ENCODE measurements at regions not wholly inside any gene's neighbourhood (a gene's known extent, or its start where the extent isn't known, plus 50 kb on each side); places are given as distances from the start of the nearest gene placed in this dataset.

GRCh38 chr4:79638735-79639134 lies 230.7 kb upstream of the GK2 start:
- H3K9ac ChIP-seq (replicated peaks; ENCODE audit: extremely low read depth, insufficient read depth, low read length): no peak overlapping the region
- intact Hi-C loops (cut with micrococcal nuclease): no loop called here
- no TSS peak for BruUV-seq (replicated peaks)
- no peak overlapping the region for H3K4me2 ChIP-seq (ENCODE audit: insufficient read depth, low read length)
- no peaks in the 10 kb centered on the region for H3K4me1 ChIP-seq (ENCODE audit: control insufficient read depth, extremely low read depth, insufficient read depth, low read length)
- H3K27me3 ChIP-seq (ENCODE audit: control insufficient read depth in 2 of 2, insufficient read depth in 2 of 2, low read length in 2 of 2): no peaks in the 10 kb centered on the region
- POLR2A ChIA-PET: no interaction called here
- no peak overlapping the region for H2AFZ ChIP-seq (ENCODE audit: low read depth, low read length)
- no peaks in the 10 kb centered on the region for H4K20me1 ChIP-seq (replicated peaks; ENCODE audit: control insufficient read depth, extremely low read depth, insufficient read depth, low read length)
- H3K36me3 ChIP-seq (ENCODE audit: control insufficient read depth in 2 of 2, extremely low read depth in 1 of 2, insufficient read depth in 2 of 2, low read length in 2 of 2): no peaks in the 10 kb centered on the region
- TF ChIP-seq CTCF (IDR thresholded peaks at IDR 0.05; ENCODE audit: extremely low read depth in 1 of 2, insufficient read depth in 1 of 2, low read depth in 1 of 2, low read length in 2 of 2): no peak
- TF ChIP-seq MAX (IDR thresholded peaks at IDR 0.05; ENCODE audit: insufficient read depth, insufficient read length): no peak
- no peak for TF ChIP-seq POLR2A (IDR thresholded peaks at IDR 0.05; ENCODE audit: low read depth, low read length)
- no peak for TF ChIP-seq FOS (IDR thresholded peaks at IDR 0.05; ENCODE audit: borderline replicate concordance, insufficient read depth, low read length)
- no peak for TF ChIP-seq MYC (IDR thresholded peaks at IDR 0.05; ENCODE audit: low read depth, low read length)
- TF ChIP-seq JUN (IDR thresholded peaks at IDR 0.05; ENCODE audit: borderline replicate concordance, insufficient read depth, insufficient read length, low read depth): no peak
- no peak for TF ChIP-seq EZH2 (IDR thresholded peaks at IDR 0.05; ENCODE audit: borderline replicate concordance, low read depth, low read length, severe bottlenecking)
- no peak for TF ChIP-seq POLR2AphosphoS5 (IDR thresholded peaks at IDR 0.05; ENCODE audit: insufficient read depth, low read depth, low read length)
- TF ChIP-seq GATA2 (IDR thresholded peaks at IDR 0.05; ENCODE audit: insufficient read depth, insufficient read length, low read depth, low read length): no peak
- CTCF ChIA-PET: no interaction called here
- no peaks in the 10 kb centered on the region for H3K79me2 ChIP-seq (ENCODE audit: control insufficient read depth, insufficient read depth, low read length)
- DNase-seq (ENCODE audit: low read depth, low spot score) (no peak), FAIRE-seq (no peak)
- H3K4me3 ChIP-seq (replicated peaks in 1 of 3; ENCODE audit: insufficient read depth in 1 of 3, low read depth in 1 of 3, low read length in 3 of 3): no peak overlapping the region
- no peak overlapping the region for H3K27ac ChIP-seq (ENCODE audit: insufficient read depth, low read depth, low read length)
- dilution Hi-C loops (cut with MboI; ENCODE audit: extremely low pct_ligation_motif_present, low sequenced_read_pairs): no loop called here
- H3K9me3 ChIP-seq (replicated peaks; ENCODE audit: control insufficient read depth, insufficient read depth, low read length): no peaks in the 10 kb centered on the region
- no peaks in the 10 kb centered on the region for H3K9me1 ChIP-seq (replicated peaks; ENCODE audit: control insufficient read depth, extremely low read depth, insufficient read depth, low read length)
